Body of pancreas (tissue), 4 donors: ENCODE measurements at regions not wholly inside any gene's neighbourhood (a gene's known extent, or its start where the extent isn't known, plus 50 kb on each side); places are given as distances from the start of the nearest gene placed in this dataset.

Source experiments
- POLR2A ChIP-seq, 3 donors: fragments of 450-650 bp; IDR thresholded peaks; one replicate each; pipeline ENCODE4 v1.6.1; 2016; ENCODE audit warnings: antibody characterized with exemption in 3 of 3, mild to moderate bottlenecking in 2 of 3
- TF ChIP-seq, protein P1 (sequence below), 7 experiments: fragments of 450-650 bp in 4 of 7; fragments of 200-600 bp in 3 of 7; sonication (generic) in 3 of 7; IDR thresholded peaks; one replicate each; pipeline ENCODE4 v1.5.1; 2016 to 2019; ENCODE audit warnings: antibody characterized with exemption in 7 of 7

DNA sequence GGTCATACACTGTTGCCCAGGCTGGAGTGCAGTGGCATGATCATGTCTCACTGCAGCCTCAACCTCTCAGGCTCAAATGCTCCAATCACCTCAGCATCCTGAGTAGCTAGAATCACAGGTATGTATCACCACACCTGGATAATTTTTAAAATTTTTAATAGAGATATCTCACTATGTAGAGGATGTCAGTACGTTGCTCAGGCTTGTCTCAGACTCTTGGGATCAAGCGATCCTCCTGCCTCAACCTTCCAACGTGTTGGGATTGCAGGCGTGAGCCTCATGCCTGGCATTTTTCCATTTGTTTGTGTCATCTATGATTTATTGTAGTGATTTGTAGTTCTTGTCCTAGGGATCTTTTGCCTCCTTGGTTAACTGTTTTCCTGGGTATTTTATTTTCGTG, 985.2 kb upstream of the B3GALT2 start:
- TF ChIP-seq POLR2A (IDR thresholded peaks at IDR 0.05) = no peak
- TF ChIP-seq, protein P1, sequence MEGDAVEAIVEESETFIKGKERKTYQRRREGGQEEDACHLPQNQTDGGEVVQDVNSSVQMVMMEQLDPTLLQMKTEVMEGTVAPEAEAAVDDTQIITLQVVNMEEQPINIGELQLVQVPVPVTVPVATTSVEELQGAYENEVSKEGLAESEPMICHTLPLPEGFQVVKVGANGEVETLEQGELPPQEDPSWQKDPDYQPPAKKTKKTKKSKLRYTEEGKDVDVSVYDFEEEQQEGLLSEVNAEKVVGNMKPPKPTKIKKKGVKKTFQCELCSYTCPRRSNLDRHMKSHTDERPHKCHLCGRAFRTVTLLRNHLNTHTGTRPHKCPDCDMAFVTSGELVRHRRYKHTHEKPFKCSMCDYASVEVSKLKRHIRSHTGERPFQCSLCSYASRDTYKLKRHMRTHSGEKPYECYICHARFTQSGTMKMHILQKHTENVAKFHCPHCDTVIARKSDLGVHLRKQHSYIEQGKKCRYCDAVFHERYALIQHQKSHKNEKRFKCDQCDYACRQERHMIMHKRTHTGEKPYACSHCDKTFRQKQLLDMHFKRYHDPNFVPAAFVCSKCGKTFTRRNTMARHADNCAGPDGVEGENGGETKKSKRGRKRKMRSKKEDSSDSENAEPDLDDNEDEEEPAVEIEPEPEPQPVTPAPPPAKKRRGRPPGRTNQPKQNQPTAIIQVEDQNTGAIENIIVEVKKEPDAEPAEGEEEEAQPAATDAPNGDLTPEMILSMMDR (IDR thresholded peaks at IDR 0.05) = no peak
